ENCODE measurements at regions not wholly inside any gene's neighbourhood (a gene's known extent, or its start where the extent isn't known, plus 50 kb on each side); places are given as distances from the start of the nearest gene placed in this dataset.

DNA sequence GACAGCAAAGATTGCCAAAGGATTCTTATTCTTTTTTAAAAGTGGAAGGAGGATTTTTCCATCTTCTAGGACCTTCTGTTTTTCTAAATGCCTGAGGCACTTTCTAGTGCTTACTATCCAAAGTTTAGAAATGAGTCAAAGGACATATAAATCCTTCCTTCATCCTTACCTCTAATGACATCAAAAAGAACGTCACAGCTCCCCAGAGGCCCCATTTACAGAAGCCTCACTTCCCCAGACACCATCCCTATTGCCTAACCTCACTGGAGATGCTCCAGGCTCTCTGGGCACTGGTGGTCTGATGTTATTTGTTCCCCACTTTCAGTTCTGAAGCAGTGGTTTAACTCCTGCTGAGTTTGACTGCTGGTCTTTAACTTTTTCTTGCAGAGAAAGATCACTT, 504.3 kb downstream of the AGTPBP1 start:
- H3K9me2 ChIP-seq (ENCODE audit: insufficient read depth, low read length) = no peaks in the 10 kb centered on the region; the same call in 1 of the 2 replicates
- H3K4me1 ChIP-seq (ENCODE audit: insufficient read depth, low read length, poor library complexity, severe bottlenecking) = no peaks in the 10 kb centered on the region
- TF ChIP-seq, protein P1, sequence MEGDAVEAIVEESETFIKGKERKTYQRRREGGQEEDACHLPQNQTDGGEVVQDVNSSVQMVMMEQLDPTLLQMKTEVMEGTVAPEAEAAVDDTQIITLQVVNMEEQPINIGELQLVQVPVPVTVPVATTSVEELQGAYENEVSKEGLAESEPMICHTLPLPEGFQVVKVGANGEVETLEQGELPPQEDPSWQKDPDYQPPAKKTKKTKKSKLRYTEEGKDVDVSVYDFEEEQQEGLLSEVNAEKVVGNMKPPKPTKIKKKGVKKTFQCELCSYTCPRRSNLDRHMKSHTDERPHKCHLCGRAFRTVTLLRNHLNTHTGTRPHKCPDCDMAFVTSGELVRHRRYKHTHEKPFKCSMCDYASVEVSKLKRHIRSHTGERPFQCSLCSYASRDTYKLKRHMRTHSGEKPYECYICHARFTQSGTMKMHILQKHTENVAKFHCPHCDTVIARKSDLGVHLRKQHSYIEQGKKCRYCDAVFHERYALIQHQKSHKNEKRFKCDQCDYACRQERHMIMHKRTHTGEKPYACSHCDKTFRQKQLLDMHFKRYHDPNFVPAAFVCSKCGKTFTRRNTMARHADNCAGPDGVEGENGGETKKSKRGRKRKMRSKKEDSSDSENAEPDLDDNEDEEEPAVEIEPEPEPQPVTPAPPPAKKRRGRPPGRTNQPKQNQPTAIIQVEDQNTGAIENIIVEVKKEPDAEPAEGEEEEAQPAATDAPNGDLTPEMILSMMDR (conservative IDR thresholded peaks at IDR 0.05; ENCODE audit: low read length) = no peak
- no peak for TF ChIP-seq EZH2phosphoT487 (IDR thresholded peaks at IDR 0.05; ENCODE audit: borderline replicate concordance, low read depth, low read length)
- no peaks in the 10 kb centered on the region for H3K9me3 ChIP-seq (ENCODE audit: low read length)
- no peak for DNase-seq (ENCODE audit: low spot score)
- ChIA-PET CTCF (ENCODE audit: unreplicated experiment) (no interaction called here), POLR2A (no interaction called here)
- no peak overlapping the region for H2AFZ ChIP-seq (ENCODE audit: low read length)
- H3K79me2 ChIP-seq (ENCODE audit: insufficient read depth, low read depth, low read length) = no peaks in the 10 kb centered on the region
- H3K27ac ChIP-seq (ENCODE audit: low read depth, low read length, poor library complexity, severe bottlenecking) = no peak overlapping the region
- BruUV-seq (replicated peaks) = no TSS peak
- H4K20me1 ChIP-seq (ENCODE audit: insufficient read depth, low read length) = no peaks in the 10 kb centered on the region
- no peak overlapping the region for H3K4me3 ChIP-seq (ENCODE audit: low read depth, low read length, poor library complexity, severe bottlenecking)
- H3K36me3 ChIP-seq (ENCODE audit: insufficient read depth, low read length) = no peaks in the 10 kb centered on the region
- intact Hi-C loops (cut with micrococcal nuclease; ENCODE audit: unreplicated experiment) = no loop called here
- no peak overlapping the region for H3K4me2 ChIP-seq (ENCODE audit: low read length)

DNA sequence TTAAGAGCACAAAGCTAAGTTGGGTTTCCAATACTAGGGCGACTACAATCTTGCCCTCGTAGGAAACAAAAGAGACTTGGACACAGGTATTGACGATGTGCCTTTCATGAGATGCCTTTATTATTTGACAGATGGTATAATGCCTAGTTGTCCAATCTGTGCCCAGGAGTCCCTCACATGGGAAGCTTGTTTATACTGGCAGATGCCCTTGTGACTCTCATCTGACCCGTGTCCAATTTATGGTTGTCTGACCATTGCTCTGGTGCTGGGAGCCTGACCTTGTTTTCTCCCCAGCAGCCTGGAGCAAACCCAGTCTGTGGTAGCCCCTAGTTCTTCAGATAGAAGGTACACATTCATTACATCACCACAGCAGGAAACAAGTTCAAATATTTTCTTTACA, 511.7 kb downstream of the AGTPBP1 start:
- intact Hi-C loops (cut with micrococcal nuclease; ENCODE audit: unreplicated experiment) = no loop called here
- Histone ChIP-seq H3K4me3 (ENCODE audit: low read depth, low read length, poor library complexity, severe bottlenecking) (no peak overlapping the region), H4K20me1 (ENCODE audit: insufficient read depth, low read length) (no peaks in the 10 kb centered on the region), H2AFZ (ENCODE audit: low read length) (no peak overlapping the region), H3K4me2 (ENCODE audit: low read length) (no peak overlapping the region), H3K9me3 (ENCODE audit: low read length) (no peaks in the 10 kb centered on the region), H3K4me1 (ENCODE audit: insufficient read depth, low read length, poor library complexity, severe bottlenecking) (no peaks in the 10 kb centered on the region), H3K36me3 (ENCODE audit: insufficient read depth, low read length) (no peaks in the 10 kb centered on the region), H3K9me2 (ENCODE audit: insufficient read depth, low read length) (no peaks in the 10 kb centered on the region), H3K27ac (ENCODE audit: low read depth, low read length, poor library complexity, severe bottlenecking) (no peak overlapping the region), H3K79me2 (ENCODE audit: insufficient read depth, low read depth, low read length) (no peaks in the 10 kb centered on the region)
- ChIA-PET POLR2A (no interaction called here), CTCF (ENCODE audit: unreplicated experiment) (no interaction called here)
- BruUV-seq (replicated peaks) = no TSS peak
- no peak for TF ChIP-seq EZH2phosphoT487 (IDR thresholded peaks at IDR 0.05; ENCODE audit: borderline replicate concordance, low read depth, low read length)
- no peak for DNase-seq (ENCODE audit: low spot score)

DNA sequence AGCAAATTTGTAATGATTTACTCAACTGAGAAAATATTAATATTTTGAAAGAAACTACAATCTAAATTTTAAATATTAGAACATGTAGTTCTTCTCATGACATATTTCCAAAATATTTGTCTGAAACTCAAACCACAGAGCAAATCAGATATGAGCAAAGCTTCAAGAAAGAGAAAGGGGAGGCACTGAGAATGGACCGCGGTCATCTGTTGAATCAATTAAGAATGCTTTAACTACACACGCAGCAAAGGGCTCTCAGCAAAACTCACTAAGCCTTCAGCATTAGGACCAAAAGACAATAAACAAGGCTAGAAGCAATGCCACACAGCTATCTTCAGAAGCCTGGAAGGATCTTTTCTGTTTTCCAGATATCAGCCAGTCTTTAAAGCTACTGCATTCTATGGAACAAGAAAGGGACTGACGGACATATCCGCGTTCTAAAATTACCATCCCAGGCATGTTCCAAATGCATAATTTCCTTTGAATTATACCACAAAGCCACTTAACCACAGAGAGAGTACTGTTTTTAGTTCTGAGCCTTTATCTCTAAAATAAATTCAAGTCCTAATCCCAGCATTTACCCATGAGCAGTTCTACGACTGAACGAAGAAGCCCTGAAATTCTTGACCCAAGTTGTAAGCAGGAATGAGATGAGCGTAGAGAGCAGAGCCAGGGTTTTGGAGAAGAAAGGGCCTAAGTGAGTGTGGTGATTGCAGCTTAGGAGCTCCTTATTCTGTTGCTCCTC, 513.5 kb downstream of the AGTPBP1 start:
- H2AFZ ChIP-seq (ENCODE audit: low read length) = no peak overlapping the region
- H3K9me2 ChIP-seq (ENCODE audit: insufficient read depth, low read length) = no peaks in the 10 kb centered on the region
- no peaks in the 10 kb centered on the region for H3K9me3 ChIP-seq (ENCODE audit: low read length)
- intact Hi-C loops (cut with micrococcal nuclease; ENCODE audit: unreplicated experiment) = no loop called here
- BruUV-seq (replicated peaks) = no TSS peak
- no peak overlapping the region for H3K4me3 ChIP-seq (ENCODE audit: low read depth, low read length, poor library complexity, severe bottlenecking)
- TF ChIP-seq, protein P1 (conservative IDR thresholded peaks at IDR 0.05; ENCODE audit: low read length) = no peak
- no peak for TF ChIP-seq EZH2phosphoT487 (IDR thresholded peaks at IDR 0.05; ENCODE audit: borderline replicate concordance, low read depth, low read length)
- H3K27ac ChIP-seq (ENCODE audit: low read depth, low read length, poor library complexity, severe bottlenecking) = no peak overlapping the region
- no peaks in the 10 kb centered on the region for H3K36me3 ChIP-seq (ENCODE audit: insufficient read depth, low read length)
- H3K4me1 ChIP-seq (ENCODE audit: insufficient read depth, low read length, poor library complexity, severe bottlenecking) = no peaks in the 10 kb centered on the region
- CTCF ChIA-PET (ENCODE audit: unreplicated experiment) = no interaction called here
- no peak for DNase-seq (ENCODE audit: low spot score)
- POLR2A ChIA-PET = interaction anchor here (0.5 kb wide), 1 partner anchor 14 kb away, joined by 3 read pairs; no protein-coding TSS in a partner anchor
- H3K79me2 ChIP-seq (ENCODE audit: insufficient read depth, low read depth, low read length) = no peaks in the 10 kb centered on the region
- no peaks in the 10 kb centered on the region for H4K20me1 ChIP-seq (ENCODE audit: insufficient read depth, low read length)
- H3K4me2 ChIP-seq (ENCODE audit: low read length) = no peak overlapping the region
